Fibroblast of lung (primary cell): ENCODE measurements at regions not wholly inside any gene's neighbourhood (a gene's known extent, or its start where the extent isn't known, plus 50 kb on each side); places are given as distances from the start of the nearest gene placed in this dataset.

Experiments used
- DNase-seq, 2 donors: peaks; one replicate each; pipeline versions ENCODE4 v3.0.0 to v3.0.0-alpha.2; 2010; ENCODE audit warnings: low read depth in 2 of 2
- H2AFZ ChIP-seq: 2 replicates; pipeline ENCODE4 v1.5.1; 2012; ENCODE audit warnings: low read length, control low read depth, inconsistent platforms
- H3K27ac ChIP-seq: 2 replicates; pipeline ENCODE4 v1.5.1; 2011; ENCODE audit warnings: low read length, control low read depth; ENCODE audit not compliant: insufficient read depth
- H3K27me3 ChIP-seq: 2 replicates; pipeline ENCODE4 v1.5.1; 2011; ENCODE audit warnings: mild to moderate bottlenecking, low read length; ENCODE audit not compliant: control insufficient read depth, insufficient read depth
- H3K36me3 ChIP-seq: 2 replicates; pipeline ENCODE4 v1.5.1; 2011; ENCODE audit warnings: low read length; ENCODE audit not compliant: control insufficient read depth, insufficient read depth
- H3K4me1 ChIP-seq: 2 replicates; pipeline ENCODE4 v1.5.1; 2011; ENCODE audit warnings: low read length; ENCODE audit not compliant: control insufficient read depth, insufficient read depth; ENCODE audit errors: extremely low read depth
- H3K4me2 ChIP-seq: 2 replicates; pipeline ENCODE4 v1.5.1; 2011; ENCODE audit warnings: low read length, control low read depth; ENCODE audit not compliant: insufficient read depth; ENCODE audit errors: extremely low read depth
- H3K4me3 ChIP-seq, 4 experiments: fragments of 200-600 bp in 1 of 4; sonication (generic) in 1 of 4; replicated peaks in 1 of 4; 2 replicates each; pipeline ENCODE4 v1.5.1; 2011 to 2016; ENCODE audit warnings: low read length in 4 of 4, low read depth in 3 of 4, mild to moderate bottlenecking in 3 of 4, control low read depth in 2 of 4, inconsistent platforms in 1 of 4, mixed read lengths in 1 of 4; ENCODE audit not compliant: insufficient read depth in 1 of 4; ENCODE audit errors: control extremely low read depth in 1 of 4
- H3K79me2 ChIP-seq: 2 replicates; pipeline ENCODE4 v1.5.1; 2012; ENCODE audit warnings: mild to moderate bottlenecking, low read length, inconsistent platforms; ENCODE audit not compliant: control insufficient read depth, insufficient read depth
- H3K9ac ChIP-seq: 2 replicates; pipeline ENCODE4 v1.5.1; 2011; ENCODE audit warnings: mild to moderate bottlenecking, low read length, control low read depth; ENCODE audit not compliant: insufficient read depth
- H3K9me3 ChIP-seq: 2 replicates; pipeline ENCODE4 v1.5.1; 2012; ENCODE audit warnings: low read depth, low read length; ENCODE audit not compliant: control insufficient read depth, insufficient read depth
- H4K20me1 ChIP-seq: 2 replicates; pipeline ENCODE4 v1.5.1; 2011; ENCODE audit warnings: low read length; ENCODE audit not compliant: control insufficient read depth, insufficient read depth; ENCODE audit errors: extremely low read depth
- EZH2 ChIP-seq: IDR thresholded peaks from 2 replicates; pipeline ENCODE4 v1.5.1; 2012; ENCODE audit warnings: low read length, control low read depth, mild to moderate bottlenecking; ENCODE audit errors: missing control alignments
- TF ChIP-seq, protein P1 (sequence below), 2 donors: IDR thresholded peaks in 1 of 2; conservative IDR thresholded peaks in 1 of 2; 1 replicate in 1 of 2; 2 replicates in 1 of 2; pipeline ENCODE4 v1.5.1; 2011 to 2012; ENCODE audit warnings: low read length in 2 of 2, control low read depth in 1 of 2, inconsistent platforms in 1 of 2, low read depth in 1 of 2, mild to moderate bottlenecking in 1 of 2

- no peaks in the 10 kb centered on the region for H3K4me1 ChIP-seq
- H3K79me2 ChIP-seq, result no peaks in the 10 kb centered on the region
- no peaks in the 10 kb centered on the region for H4K20me1 ChIP-seq
- no peak overlapping the region for H3K9ac ChIP-seq
- H2AFZ ChIP-seq, result no peak overlapping the region
- no peak overlapping the region for H3K4me2 ChIP-seq
- no peaks in the 10 kb centered on the region for H3K36me3 ChIP-seq
- H3K27me3 ChIP-seq, result no peaks in the 10 kb centered on the region
- TF ChIP-seq, protein P1, sequence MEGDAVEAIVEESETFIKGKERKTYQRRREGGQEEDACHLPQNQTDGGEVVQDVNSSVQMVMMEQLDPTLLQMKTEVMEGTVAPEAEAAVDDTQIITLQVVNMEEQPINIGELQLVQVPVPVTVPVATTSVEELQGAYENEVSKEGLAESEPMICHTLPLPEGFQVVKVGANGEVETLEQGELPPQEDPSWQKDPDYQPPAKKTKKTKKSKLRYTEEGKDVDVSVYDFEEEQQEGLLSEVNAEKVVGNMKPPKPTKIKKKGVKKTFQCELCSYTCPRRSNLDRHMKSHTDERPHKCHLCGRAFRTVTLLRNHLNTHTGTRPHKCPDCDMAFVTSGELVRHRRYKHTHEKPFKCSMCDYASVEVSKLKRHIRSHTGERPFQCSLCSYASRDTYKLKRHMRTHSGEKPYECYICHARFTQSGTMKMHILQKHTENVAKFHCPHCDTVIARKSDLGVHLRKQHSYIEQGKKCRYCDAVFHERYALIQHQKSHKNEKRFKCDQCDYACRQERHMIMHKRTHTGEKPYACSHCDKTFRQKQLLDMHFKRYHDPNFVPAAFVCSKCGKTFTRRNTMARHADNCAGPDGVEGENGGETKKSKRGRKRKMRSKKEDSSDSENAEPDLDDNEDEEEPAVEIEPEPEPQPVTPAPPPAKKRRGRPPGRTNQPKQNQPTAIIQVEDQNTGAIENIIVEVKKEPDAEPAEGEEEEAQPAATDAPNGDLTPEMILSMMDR (conservative IDR thresholded peaks at IDR 0.05 in 1 of 2, IDR thresholded peaks at IDR 0.05 in 1 of 2; ENCODE audit: low read depth in 1 of 2, low read length in 2 of 2), result no peak
- TF ChIP-seq EZH2, result no peak
- no peak overlapping the region for H3K27ac ChIP-seq
- no peaks in the 10 kb centered on the region for H3K9me3 ChIP-seq
- no peak overlapping the region for H3K4me3 ChIP-seq
- DNase-seq, result no peak
These were observed 158.5 kb downstream of the LPIN1 start for GRCh38 chr2:11904941-11905340.

DNA sequence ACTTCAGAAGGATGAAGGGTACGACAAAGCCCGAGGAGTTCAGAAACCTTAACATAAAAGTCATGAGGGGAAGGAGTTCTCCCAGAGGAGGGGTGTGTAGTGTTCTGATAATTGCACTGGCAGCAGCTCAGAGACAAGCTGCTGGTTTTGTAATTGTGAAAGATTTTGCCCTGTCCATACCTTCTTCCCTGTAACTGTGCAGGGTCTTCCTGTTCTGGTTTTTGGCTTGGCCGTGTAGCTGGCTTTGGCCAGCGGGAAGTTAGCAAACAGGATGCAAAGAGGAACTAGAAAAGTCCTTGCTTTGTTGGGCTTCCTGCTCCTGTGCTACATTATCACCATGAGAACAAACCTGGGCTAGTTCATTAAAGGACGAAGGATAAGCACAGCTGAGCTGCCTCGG lies 160.8 kb downstream of the LPIN1 start:
- TF ChIP-seq, protein P1 (conservative IDR thresholded peaks at IDR 0.05 in 1 of 2, IDR thresholded peaks at IDR 0.05 in 1 of 2; ENCODE audit: low read depth in 1 of 2, low read length in 2 of 2), result no peak
- no peak for TF ChIP-seq EZH2
- H3K4me2 ChIP-seq, result no peak overlapping the region
- no peaks in the 10 kb centered on the region for H3K9me3 ChIP-seq
- no peak overlapping the region for H3K9ac ChIP-seq
- no peak for DNase-seq
- no peaks in the 10 kb centered on the region for H4K20me1 ChIP-seq
- H3K27ac ChIP-seq, result no peak overlapping the region
- no peaks in the 10 kb centered on the region for H3K4me1 ChIP-seq
- H3K36me3 ChIP-seq, result no peaks in the 10 kb centered on the region
- no peak overlapping the region for H3K4me3 ChIP-seq
- no peaks in the 10 kb centered on the region for H3K79me2 ChIP-seq
- H2AFZ ChIP-seq, result no peak overlapping the region
- H3K27me3 ChIP-seq, result no peaks in the 10 kb centered on the region

DNA sequence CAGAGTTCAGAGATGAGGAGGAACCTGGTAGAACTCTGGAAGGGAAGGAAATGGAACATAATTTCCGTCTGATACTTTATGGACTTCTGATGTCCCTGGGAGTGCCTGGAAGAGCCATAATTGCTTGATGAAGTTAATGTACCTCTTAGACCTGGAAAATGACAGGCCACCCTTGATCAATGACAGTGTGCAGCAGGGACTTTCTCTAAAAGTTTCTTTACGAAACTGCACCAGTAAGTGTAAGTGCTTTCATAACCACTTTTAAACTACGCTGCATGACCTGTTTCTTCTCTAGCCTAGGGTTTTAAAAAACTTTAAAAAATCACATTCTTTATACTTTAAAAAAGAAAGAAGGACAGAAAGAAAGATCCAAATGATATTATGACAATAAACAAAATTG lies 164.5 kb downstream of the LPIN1 start:
- Histone ChIP-seq H3K27ac (no peak overlapping the region), H4K20me1 (no peaks in the 10 kb centered on the region), H3K4me3 (no peak overlapping the region), H3K9ac (no peak overlapping the region), H3K27me3 (no peaks in the 10 kb centered on the region), H3K9me3 (no peaks in the 10 kb centered on the region), H3K4me1 (no peaks in the 10 kb centered on the region), H3K79me2 (no peaks in the 10 kb centered on the region), H3K36me3 (no peaks in the 10 kb centered on the region), H2AFZ (no peak overlapping the region), H3K4me2 (no peak overlapping the region)
- no peak for DNase-seq
- TF ChIP-seq, protein P1 (conservative IDR thresholded peaks at IDR 0.05 in 1 of 2, IDR thresholded peaks at IDR 0.05 in 1 of 2; ENCODE audit: low read depth in 1 of 2, low read length in 2 of 2), result no peak
- no peak for TF ChIP-seq EZH2
